GM12878 (cell line): ENCODE measurements at regions not wholly inside any gene's neighbourhood (a gene's known extent, or its start where the extent isn't known, plus 50 kb on each side); places are given as distances from the start of the nearest gene placed in this dataset.

Source experiments
- ATAC-seq: fragments of 200-7000 bp; cut with Tn5 transposase; 3 replicates; pipeline ENCODE4 v1.9.1; 2020; ENCODE audit warnings: mild to moderate bottlenecking, moderate library complexity
- BruUV-seq: library from RNA; stranded (reverse); fragments of 400-500 nt; replicated peaks from 2 replicates; lab custom pipeline; 2021; lab: Mats Ljungman, UMichigan
- CTCF ChIA-PET: fragments of 300-600 bp; sonication (Branson Sonifier 250); formaldehyde crosslinking; extraction: SDS; loops from one replicate; lab custom pipeline; 2021; ENCODE audit warnings: inconsistent platforms; lab: Yijun Ruan, JAX
- POLR2A ChIA-PET: fragments of 350-600 bp; formaldehyde crosslinking; extraction: SDS; loops from one replicate; lab custom pipeline; 2021; ENCODE audit warnings: inconsistent platforms; lab: Charles Lee
- RAD21 ChIA-PET: fragments of 300-600 bp; sonication (Branson Sonifier 250); formaldehyde crosslinking; loops from one replicate; lab custom pipeline; 2023; ENCODE audit warnings: antibody characterized with exemption; ENCODE audit not compliant: unreplicated experiment; lab: Charles Lee
- SMC1A ChIA-PET: fragments of 300-600 bp; sonication (Branson Sonifier 250); formaldehyde crosslinking; loops from one replicate; lab custom pipeline; 2023; ENCODE audit not compliant: unreplicated experiment, uncharacterized antibody; lab: Charles Lee
- DNase-seq: peaks from one replicate; pipeline ENCODE4 v3.0.0-alpha.2; 2011; ENCODE audit warnings: low read depth, low spot score
- FAIRE-seq: peaks from 3 replicates; lab custom pipeline; 2011; peaks lifted over from hg19 to GRCh38; lab: Jason Lieb, UNC
- H2AFZ ChIP-seq: 2 replicates; pipeline ENCODE4 v1.6.0; 2011; ENCODE audit warnings: low read depth, low read length, control low read depth; ENCODE audit not compliant: control insufficient read depth
- H3K27ac ChIP-seq: 2 replicates; pipeline ENCODE4 v1.5.1; 2011; ENCODE audit warnings: control low read depth; ENCODE audit not compliant: control insufficient read depth, insufficient read depth
- H3K27me3 ChIP-seq, 2 experiments: replicated peaks in 1 of 2; 2 replicates each; pipeline versions ENCODE4 v1.6.0 to v1.6.1; 2011; ENCODE audit warnings: low read length in 1 of 2; ENCODE audit not compliant: control insufficient read depth in 2 of 2, insufficient read depth in 2 of 2
- H3K36me3 ChIP-seq, 2 experiments: 2 replicates each; pipeline ENCODE4 v1.5.1; 2011; ENCODE audit warnings: low read length in 1 of 2; ENCODE audit not compliant: control insufficient read depth in 2 of 2, insufficient read depth in 2 of 2
- H3K4me1 ChIP-seq: 2 replicates; pipeline ENCODE4 v1.6.1; 2011; ENCODE audit warnings: mild to moderate bottlenecking, low read length, moderate library complexity, mixed read lengths; ENCODE audit not compliant: control insufficient read depth, insufficient read depth
- H3K4me2 ChIP-seq: 2 replicates; pipeline ENCODE4 v1.6.0; 2011; ENCODE audit warnings: control low read depth; ENCODE audit not compliant: control insufficient read depth, insufficient read depth
- H3K4me3 ChIP-seq: fragments of 200-600 bp; sonication (generic); 2 replicates; pipeline ENCODE4 v1.5.1; 2016
- H3K79me2 ChIP-seq: 2 replicates; pipeline ENCODE4 v1.6.0; 2011; ENCODE audit warnings: low read length; ENCODE audit not compliant: control insufficient read depth, insufficient read depth
- H3K9ac ChIP-seq: 2 replicates; pipeline ENCODE4 v1.8.0; 2011; ENCODE audit warnings: low read length, control low read depth, mixed read lengths; ENCODE audit not compliant: control insufficient read depth, insufficient read depth
- H3K9me3 ChIP-seq: replicated peaks from 3 replicates; pipeline ENCODE4 v1.5.1; 2011; ENCODE audit warnings: mild to moderate bottlenecking, low read length; ENCODE audit not compliant: control insufficient read depth, insufficient read depth
- H4K20me1 ChIP-seq: 2 replicates; pipeline ENCODE4 v1.6.0; 2011; ENCODE audit not compliant: control insufficient read depth, insufficient read depth
- GABPA ChIP-seq: IDR thresholded peaks from 2 replicates; pipeline ENCODE4 v1.6.1; 2014; ENCODE audit warnings: antibody characterized with exemption, low read depth, mild to moderate bottlenecking, inconsistent platforms
- NR2C2 ChIP-seq: IDR thresholded peaks from 2 replicates; pipeline ENCODE4 v1.6.1; 2011; ENCODE audit warnings: borderline replicate concordance, low read depth; ENCODE audit not compliant: control insufficient read depth, insufficient read length
- NR2F1 ChIP-seq: fragments of 450-650 bp; conservative IDR thresholded peaks from 2 replicates; pipeline ENCODE4 v1.6.1; 2017; ENCODE audit warnings: mild to moderate bottlenecking
- PAX5 ChIP-seq: IDR thresholded peaks from 2 replicates; pipeline ENCODE4 v1.6.1; 2011; ENCODE audit warnings: low read depth, low read length, borderline replicate concordance
- PAX8 ChIP-seq: fragments of 450-650 bp; IDR thresholded peaks from 2 replicates; pipeline ENCODE4 v1.6.1; 2017; ENCODE audit warnings: mild to moderate bottlenecking, moderate library complexity
- RBBP5 ChIP-seq: fragments of 200-600 bp; sonication (generic); conservative IDR thresholded peaks from 2 replicates; pipeline ENCODE4 v1.6.1; 2016
- WGBS: methylation state at CpG from one replicate; pipeline ENCODE4 v1.1.6; 2016; ENCODE audit warnings: low lambda C conversion rate; ENCODE audit not compliant: insufficient replicate concordance, insufficient coverage; ENCODE audit errors: missing lambda C conversion rate; 5-methylcytosine and 5-hydroxymethylcytosine counted together
- in situ Hi-C: fragments of 300-500 bp; cut with MboI; formaldehyde crosslinking; loops from 9 replicates; pipeline ENCODE4 v1.14.3; 2018; ENCODE audit warnings: mixed read lengths
- intact Hi-C: fragments of 100-400 bp; cut with micrococcal nuclease; formaldehyde crosslinking; loops from one replicate; pipeline ENCODE4 v1.14.2; 2022; ENCODE audit not compliant: unreplicated experiment
- TF ChIP-seq, protein P1 (sequence below): fragments of 450-650 bp; IDR thresholded peaks from 2 replicates; pipeline ENCODE4 v1.6.1; 2018; ENCODE audit warnings: borderline replicate concordance, mild to moderate bottlenecking; ENCODE audit not compliant: partially characterized antibody
- TF ChIP-seq, protein P2 (sequence below): fragments of 450-650 bp; IDR thresholded peaks from 2 replicates; pipeline ENCODE4 v1.6.1; 2016; ENCODE audit warnings: mild to moderate bottlenecking, moderate library complexity, borderline replicate concordance
- TF ChIP-seq, protein P3 (sequence below): fragments of 450-650 bp; IDR thresholded peaks from 2 replicates; pipeline ENCODE4 v1.6.1; 2017; ENCODE audit warnings: borderline replicate concordance
- TF ChIP-seq, protein P4 (sequence below): fragments of 450-650 bp; IDR thresholded peaks from 2 replicates; pipeline ENCODE4 v1.6.1; 2017; ENCODE audit warnings: antibody characterized with exemption, mild to moderate bottlenecking, moderate library complexity

DNA sequence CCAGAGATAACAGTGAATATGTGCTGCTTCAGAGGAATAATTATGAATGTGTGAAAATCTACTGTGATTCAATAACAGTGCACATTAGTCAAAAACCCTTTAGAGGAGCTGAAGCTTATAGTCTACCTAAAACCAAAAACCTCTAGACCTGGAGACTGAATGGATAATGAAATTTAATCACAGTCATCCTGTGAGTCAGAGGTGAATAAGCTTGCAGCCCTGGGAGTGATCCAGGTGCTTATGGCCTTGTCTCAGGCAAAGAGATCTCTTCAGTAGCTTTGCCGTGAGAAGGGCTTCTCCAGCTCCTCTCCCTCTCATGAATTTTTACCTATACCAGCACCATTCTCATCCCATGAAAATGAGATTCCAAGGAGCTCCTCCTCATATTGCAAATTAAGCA, 81.3 kb upstream of the RGS4 start (continued):
- TF ChIP-seq, protein P1, sequence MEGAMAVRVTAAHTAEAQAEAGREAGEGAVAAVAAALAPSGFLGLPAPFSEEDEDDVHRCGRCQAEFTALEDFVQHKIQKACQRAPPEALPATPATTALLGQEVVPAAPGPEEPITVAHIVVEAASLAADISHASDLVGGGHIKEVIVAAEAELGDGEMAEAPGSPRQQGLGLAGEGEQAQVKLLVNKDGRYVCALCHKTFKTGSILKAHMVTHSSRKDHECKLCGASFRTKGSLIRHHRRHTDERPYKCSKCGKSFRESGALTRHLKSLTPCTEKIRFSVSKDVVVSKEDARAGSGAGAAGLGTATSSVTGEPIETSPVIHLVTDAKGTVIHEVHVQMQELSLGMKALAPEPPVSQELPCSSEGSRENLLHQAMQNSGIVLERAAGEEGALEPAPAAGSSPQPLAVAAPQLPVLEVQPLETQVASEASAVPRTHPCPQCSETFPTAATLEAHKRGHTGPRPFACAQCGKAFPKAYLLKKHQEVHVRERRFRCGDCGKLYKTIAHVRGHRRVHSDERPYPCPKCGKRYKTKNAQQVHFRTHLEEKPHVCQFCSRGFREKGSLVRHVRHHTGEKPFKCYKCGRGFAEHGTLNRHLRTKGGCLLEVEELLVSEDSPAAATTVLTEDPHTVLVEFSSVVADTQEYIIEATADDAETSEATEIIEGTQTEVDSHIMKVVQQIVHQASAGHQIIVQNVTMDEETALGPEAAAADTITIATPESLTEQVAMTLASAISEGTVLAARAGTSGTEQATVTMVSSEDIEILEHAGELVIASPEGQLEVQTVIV, result no peak
- TF ChIP-seq GABPA (no peak), PAX8 (no peak)
- TF ChIP-seq, protein P2, sequence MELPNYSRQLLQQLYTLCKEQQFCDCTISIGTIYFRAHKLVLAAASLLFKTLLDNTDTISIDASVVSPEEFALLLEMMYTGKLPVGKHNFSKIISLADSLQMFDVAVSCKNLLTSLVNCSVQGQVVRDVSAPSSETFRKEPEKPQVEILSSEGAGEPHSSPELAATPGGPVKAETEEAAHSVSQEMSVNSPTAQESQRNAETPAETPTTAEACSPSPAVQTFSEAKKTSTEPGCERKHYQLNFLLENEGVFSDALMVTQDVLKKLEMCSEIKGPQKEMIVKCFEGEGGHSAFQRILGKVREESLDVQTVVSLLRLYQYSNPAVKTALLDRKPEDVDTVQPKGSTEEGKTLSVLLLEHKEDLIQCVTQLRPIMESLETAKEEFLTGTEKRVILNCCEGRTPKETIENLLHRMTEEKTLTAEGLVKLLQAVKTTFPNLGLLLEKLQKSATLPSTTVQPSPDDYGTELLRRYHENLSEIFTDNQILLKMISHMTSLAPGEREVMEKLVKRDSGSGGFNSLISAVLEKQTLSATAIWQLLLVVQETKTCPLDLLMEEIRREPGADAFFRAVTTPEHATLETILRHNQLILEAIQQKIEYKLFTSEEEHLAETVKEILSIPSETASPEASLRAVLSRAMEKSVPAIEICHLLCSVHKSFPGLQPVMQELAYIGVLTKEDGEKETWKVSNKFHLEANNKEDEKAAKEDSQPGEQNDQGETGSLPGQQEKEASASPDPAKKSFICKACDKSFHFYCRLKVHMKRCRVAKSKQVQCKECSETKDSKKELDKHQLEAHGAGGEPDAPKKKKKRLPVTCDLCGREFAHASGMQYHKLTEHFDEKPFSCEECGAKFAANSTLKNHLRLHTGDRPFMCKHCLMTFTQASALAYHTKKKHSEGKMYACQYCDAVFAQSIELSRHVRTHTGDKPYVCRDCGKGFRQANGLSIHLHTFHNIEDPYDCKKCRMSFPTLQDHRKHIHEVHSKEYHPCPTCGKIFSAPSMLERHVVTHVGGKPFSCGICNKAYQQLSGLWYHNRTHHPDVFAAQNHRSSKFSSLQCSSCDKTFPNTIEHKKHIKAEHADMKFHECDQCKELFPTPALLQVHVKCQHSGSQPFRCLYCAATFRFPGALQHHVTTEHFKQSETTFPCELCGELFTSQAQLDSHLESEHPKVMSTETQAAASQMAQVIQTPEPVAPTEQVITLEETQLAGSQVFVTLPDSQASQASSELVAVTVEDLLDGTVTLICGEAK, result no peak

DNA sequence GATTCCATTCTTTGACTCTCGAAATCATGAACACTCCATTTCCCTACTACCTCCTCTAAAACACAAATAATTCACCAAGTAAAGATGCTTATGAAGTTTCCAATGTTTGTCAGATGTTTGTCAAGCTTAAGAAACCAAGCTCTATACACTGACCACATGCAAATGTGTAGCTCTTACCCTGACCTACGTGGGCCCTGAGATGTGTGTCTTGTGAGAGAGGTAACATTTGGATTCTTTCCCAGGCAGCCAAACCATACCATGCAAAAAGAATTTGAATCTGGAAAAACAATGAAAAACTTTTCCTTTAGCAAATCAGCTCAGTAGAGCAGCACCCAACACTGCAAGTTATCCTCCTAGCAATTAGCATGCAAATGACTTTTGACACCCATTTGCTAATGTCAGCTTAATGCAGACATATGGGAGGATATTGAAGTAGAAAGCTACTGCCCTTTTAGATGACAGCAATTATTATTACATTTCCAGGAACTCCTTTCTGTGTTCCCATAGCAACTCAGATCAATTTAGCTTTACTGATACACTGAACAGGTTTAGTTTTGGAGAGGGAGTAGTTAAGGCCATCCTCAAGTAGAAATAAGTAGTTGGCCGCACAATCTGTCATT, 83.2 kb upstream of the RGS4 start:
- Histone ChIP-seq H3K9me3 (no peaks in the 10 kb centered on the region), H3K9ac (no peak overlapping the region), H3K36me3 (no peaks in the 10 kb centered on the region), H3K4me3 (no peak overlapping the region), H3K79me2 (no peaks in the 10 kb centered on the region), H2AFZ (no peak overlapping the region), H3K27me3 (no peaks in the 10 kb centered on the region; a peak in 1 of 4 replicates), H4K20me1 (no peaks in the 10 kb centered on the region), H3K4me2 (no peak overlapping the region), H3K27ac (no peak overlapping the region), H3K4me1 (no peaks in the 10 kb centered on the region)
- POLR2A ChIA-PET, result no interaction called here
- WGBS, result 49% methylated on average over 3 of the region's 3 CpGs
- no peak for ATAC-seq
- CTCF ChIA-PET, result interaction anchor here (0.8 kb wide), 1 partner anchor 16 kb away, joined by 4 read pairs; no protein-coding TSS in a partner anchor
- no TSS peak for BruUV-seq
- in situ Hi-C loops (loop anchor here (25.0 kb wide), 1 partner anchor 99 kb away; no protein-coding TSS in a partner anchor), intact Hi-C loops (no loop called here)
- no peak for FAIRE-seq
- RAD21 ChIA-PET, result no interaction called here
- SMC1A ChIA-PET, result no interaction called here
- no peak for TF ChIP-seq NR2C2
- TF ChIP-seq NR2F1, result no peak
- TF ChIP-seq, protein P3, sequence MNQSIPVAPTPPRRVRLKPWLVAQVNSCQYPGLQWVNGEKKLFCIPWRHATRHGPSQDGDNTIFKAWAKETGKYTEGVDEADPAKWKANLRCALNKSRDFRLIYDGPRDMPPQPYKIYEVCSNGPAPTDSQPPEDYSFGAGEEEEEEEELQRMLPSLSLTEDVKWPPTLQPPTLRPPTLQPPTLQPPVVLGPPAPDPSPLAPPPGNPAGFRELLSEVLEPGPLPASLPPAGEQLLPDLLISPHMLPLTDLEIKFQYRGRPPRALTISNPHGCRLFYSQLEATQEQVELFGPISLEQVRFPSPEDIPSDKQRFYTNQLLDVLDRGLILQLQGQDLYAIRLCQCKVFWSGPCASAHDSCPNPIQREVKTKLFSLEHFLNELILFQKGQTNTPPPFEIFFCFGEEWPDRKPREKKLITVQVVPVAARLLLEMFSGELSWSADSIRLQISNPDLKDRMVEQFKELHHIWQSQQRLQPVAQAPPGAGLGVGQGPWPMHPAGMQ, result no peak
- no peak for TF ChIP-seq RBBP5
- TF ChIP-seq, protein P4, sequence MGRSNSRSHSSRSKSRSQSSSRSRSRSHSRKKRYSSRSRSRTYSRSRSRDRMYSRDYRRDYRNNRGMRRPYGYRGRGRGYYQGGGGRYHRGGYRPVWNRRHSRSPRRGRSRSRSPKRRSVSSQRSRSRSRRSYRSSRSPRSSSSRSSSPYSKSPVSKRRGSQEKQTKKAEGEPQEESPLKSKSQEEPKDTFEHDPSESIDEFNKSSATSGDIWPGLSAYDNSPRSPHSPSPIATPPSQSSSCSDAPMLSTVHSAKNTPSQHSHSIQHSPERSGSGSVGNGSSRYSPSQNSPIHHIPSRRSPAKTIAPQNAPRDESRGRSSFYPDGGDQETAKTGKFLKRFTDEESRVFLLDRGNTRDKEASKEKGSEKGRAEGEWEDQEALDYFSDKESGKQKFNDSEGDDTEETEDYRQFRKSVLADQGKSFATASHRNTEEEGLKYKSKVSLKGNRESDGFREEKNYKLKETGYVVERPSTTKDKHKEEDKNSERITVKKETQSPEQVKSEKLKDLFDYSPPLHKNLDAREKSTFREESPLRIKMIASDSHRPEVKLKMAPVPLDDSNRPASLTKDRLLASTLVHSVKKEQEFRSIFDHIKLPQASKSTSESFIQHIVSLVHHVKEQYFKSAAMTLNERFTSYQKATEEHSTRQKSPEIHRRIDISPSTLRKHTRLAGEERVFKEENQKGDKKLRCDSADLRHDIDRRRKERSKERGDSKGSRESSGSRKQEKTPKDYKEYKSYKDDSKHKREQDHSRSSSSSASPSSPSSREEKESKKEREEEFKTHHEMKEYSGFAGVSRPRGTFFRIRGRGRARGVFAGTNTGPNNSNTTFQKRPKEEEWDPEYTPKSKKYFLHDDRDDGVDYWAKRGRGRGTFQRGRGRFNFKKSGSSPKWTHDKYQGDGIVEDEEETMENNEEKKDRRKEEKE, result no peak
- TF ChIP-seq PAX5, result no peak
- DNase-seq, result no peak
